ENCODE measurements at regions not wholly inside any gene's neighbourhood (a gene's known extent, or its start where the extent isn't known, plus 50 kb on each side); places are given as distances from the start of the nearest gene placed in this dataset.

DNA sequence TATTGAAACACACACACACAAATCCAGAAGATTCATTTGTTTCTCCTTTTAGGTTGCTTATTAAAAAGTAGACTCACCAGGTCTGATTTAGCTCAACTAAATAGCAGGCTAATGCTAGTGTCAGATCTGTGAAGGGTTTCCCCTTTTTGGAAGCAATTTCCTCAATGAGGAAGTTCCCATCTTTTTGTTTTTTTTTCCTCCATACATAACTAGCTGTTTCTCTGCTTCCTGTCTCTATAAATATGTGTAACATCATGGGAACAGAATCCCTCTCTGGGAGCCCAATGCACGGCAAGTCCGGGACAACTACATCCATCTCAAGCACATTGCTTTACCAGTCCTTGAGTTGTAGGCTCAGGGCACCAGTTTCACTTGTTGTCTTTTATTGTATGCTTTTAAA lies 1421.1 kb downstream of the PLA2G4A start:
- TF ChIP-seq, protein P1, sequence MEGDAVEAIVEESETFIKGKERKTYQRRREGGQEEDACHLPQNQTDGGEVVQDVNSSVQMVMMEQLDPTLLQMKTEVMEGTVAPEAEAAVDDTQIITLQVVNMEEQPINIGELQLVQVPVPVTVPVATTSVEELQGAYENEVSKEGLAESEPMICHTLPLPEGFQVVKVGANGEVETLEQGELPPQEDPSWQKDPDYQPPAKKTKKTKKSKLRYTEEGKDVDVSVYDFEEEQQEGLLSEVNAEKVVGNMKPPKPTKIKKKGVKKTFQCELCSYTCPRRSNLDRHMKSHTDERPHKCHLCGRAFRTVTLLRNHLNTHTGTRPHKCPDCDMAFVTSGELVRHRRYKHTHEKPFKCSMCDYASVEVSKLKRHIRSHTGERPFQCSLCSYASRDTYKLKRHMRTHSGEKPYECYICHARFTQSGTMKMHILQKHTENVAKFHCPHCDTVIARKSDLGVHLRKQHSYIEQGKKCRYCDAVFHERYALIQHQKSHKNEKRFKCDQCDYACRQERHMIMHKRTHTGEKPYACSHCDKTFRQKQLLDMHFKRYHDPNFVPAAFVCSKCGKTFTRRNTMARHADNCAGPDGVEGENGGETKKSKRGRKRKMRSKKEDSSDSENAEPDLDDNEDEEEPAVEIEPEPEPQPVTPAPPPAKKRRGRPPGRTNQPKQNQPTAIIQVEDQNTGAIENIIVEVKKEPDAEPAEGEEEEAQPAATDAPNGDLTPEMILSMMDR (IDR thresholded peaks at IDR 0.05): no peak
- no peak for TF ChIP-seq ZFX (IDR thresholded peaks at IDR 0.05; ENCODE audit: borderline replicate concordance)

Data from 22Rv1 (cell line).